ENCODE measurements at regions not wholly inside any gene's neighbourhood (a gene's known extent, or its start where the extent isn't known, plus 50 kb on each side); places are given as distances from the start of the nearest gene placed in this dataset.
A peak's percentile ranks its signal among the peaks of the same experiment; 100 is the strongest.

- ATAC-seq (no peak), DNase-seq (ENCODE audit: low spot score) (no peak)
- Histone ChIP-seq H3K9me2 (ENCODE audit: insufficient read depth) (no peaks in the 10 kb centered on the region), H3K4me3 (no peak overlapping the region), H3K4me2 (no peak overlapping the region), H3F3A (replicated peaks; ENCODE audit: low read depth) (no peaks in the 10 kb centered on the region), H2AFZ (0 out of 2 replicates have a peak overlapping the region, but pooled peaks have one; percentile 9), H3K4me1 (ENCODE audit: insufficient read depth) (no peaks in the 10 kb centered on the region), H3K79me2 (replicated peaks; ENCODE audit: insufficient read depth) (no peaks in the 10 kb centered on the region), H3K36me3 (ENCODE audit: insufficient read depth) (no peaks in the 10 kb centered on the region), H4K20me1 (replicated peaks; ENCODE audit: insufficient read depth) (no peaks in the 10 kb centered on the region), H3K27ac (ENCODE audit: low read depth) (no peak overlapping the region), H3K27me3 (ENCODE audit: insufficient read depth) (no peaks in the 10 kb centered on the region)
- TF ChIP-seq ZNF114 (CRISPR knock-in tag; IDR thresholded peaks at IDR 0.05) (no peak), NANOG (IDR thresholded peaks at IDR 0.05; ENCODE audit: borderline replicate concordance) (no peak), JUNB (IDR thresholded peaks at IDR 0.05; ENCODE audit: unreplicated experiment) (no peak), ZNF331 (CRISPR knock-in tag; IDR thresholded peaks at IDR 0.05; ENCODE audit: low read depth) (no peak), STAT1 (IDR thresholded peaks at IDR 0.05; ENCODE audit: unreplicated experiment) (no peak), EZH2 (IDR thresholded peaks at IDR 0.05; ENCODE audit: low read depth, unreplicated experiment) (no peak), EZH2phosphoT487 (IDR thresholded peaks at IDR 0.05; ENCODE audit: unreplicated experiment) (no peak), REST (IDR thresholded peaks at IDR 0.05; ENCODE audit: unreplicated experiment) (no peak), CREB1 (CRISPR knock-in tag; IDR thresholded peaks at IDR 0.05; ENCODE audit: low read depth) (no peak), POLR2AphosphoS5 (IDR thresholded peaks at IDR 0.05; ENCODE audit: low read depth) (no peak)
- TF ChIP-seq, protein P1, sequence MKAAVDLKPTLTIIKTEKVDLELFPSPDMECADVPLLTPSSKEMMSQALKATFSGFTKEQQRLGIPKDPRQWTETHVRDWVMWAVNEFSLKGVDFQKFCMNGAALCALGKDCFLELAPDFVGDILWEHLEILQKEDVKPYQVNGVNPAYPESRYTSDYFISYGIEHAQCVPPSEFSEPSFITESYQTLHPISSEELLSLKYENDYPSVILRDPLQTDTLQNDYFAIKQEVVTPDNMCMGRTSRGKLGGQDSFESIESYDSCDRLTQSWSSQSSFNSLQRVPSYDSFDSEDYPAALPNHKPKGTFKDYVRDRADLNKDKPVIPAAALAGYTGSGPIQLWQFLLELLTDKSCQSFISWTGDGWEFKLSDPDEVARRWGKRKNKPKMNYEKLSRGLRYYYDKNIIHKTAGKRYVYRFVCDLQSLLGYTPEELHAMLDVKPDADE (IDR thresholded peaks at IDR 0.05) = no peak
- TF ChIP-seq, protein P2, sequence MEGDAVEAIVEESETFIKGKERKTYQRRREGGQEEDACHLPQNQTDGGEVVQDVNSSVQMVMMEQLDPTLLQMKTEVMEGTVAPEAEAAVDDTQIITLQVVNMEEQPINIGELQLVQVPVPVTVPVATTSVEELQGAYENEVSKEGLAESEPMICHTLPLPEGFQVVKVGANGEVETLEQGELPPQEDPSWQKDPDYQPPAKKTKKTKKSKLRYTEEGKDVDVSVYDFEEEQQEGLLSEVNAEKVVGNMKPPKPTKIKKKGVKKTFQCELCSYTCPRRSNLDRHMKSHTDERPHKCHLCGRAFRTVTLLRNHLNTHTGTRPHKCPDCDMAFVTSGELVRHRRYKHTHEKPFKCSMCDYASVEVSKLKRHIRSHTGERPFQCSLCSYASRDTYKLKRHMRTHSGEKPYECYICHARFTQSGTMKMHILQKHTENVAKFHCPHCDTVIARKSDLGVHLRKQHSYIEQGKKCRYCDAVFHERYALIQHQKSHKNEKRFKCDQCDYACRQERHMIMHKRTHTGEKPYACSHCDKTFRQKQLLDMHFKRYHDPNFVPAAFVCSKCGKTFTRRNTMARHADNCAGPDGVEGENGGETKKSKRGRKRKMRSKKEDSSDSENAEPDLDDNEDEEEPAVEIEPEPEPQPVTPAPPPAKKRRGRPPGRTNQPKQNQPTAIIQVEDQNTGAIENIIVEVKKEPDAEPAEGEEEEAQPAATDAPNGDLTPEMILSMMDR (conservative IDR thresholded peaks at IDR 0.05; ENCODE audit: low read depth in 2 of 2) = no peak
- TF ChIP-seq, protein P3, sequence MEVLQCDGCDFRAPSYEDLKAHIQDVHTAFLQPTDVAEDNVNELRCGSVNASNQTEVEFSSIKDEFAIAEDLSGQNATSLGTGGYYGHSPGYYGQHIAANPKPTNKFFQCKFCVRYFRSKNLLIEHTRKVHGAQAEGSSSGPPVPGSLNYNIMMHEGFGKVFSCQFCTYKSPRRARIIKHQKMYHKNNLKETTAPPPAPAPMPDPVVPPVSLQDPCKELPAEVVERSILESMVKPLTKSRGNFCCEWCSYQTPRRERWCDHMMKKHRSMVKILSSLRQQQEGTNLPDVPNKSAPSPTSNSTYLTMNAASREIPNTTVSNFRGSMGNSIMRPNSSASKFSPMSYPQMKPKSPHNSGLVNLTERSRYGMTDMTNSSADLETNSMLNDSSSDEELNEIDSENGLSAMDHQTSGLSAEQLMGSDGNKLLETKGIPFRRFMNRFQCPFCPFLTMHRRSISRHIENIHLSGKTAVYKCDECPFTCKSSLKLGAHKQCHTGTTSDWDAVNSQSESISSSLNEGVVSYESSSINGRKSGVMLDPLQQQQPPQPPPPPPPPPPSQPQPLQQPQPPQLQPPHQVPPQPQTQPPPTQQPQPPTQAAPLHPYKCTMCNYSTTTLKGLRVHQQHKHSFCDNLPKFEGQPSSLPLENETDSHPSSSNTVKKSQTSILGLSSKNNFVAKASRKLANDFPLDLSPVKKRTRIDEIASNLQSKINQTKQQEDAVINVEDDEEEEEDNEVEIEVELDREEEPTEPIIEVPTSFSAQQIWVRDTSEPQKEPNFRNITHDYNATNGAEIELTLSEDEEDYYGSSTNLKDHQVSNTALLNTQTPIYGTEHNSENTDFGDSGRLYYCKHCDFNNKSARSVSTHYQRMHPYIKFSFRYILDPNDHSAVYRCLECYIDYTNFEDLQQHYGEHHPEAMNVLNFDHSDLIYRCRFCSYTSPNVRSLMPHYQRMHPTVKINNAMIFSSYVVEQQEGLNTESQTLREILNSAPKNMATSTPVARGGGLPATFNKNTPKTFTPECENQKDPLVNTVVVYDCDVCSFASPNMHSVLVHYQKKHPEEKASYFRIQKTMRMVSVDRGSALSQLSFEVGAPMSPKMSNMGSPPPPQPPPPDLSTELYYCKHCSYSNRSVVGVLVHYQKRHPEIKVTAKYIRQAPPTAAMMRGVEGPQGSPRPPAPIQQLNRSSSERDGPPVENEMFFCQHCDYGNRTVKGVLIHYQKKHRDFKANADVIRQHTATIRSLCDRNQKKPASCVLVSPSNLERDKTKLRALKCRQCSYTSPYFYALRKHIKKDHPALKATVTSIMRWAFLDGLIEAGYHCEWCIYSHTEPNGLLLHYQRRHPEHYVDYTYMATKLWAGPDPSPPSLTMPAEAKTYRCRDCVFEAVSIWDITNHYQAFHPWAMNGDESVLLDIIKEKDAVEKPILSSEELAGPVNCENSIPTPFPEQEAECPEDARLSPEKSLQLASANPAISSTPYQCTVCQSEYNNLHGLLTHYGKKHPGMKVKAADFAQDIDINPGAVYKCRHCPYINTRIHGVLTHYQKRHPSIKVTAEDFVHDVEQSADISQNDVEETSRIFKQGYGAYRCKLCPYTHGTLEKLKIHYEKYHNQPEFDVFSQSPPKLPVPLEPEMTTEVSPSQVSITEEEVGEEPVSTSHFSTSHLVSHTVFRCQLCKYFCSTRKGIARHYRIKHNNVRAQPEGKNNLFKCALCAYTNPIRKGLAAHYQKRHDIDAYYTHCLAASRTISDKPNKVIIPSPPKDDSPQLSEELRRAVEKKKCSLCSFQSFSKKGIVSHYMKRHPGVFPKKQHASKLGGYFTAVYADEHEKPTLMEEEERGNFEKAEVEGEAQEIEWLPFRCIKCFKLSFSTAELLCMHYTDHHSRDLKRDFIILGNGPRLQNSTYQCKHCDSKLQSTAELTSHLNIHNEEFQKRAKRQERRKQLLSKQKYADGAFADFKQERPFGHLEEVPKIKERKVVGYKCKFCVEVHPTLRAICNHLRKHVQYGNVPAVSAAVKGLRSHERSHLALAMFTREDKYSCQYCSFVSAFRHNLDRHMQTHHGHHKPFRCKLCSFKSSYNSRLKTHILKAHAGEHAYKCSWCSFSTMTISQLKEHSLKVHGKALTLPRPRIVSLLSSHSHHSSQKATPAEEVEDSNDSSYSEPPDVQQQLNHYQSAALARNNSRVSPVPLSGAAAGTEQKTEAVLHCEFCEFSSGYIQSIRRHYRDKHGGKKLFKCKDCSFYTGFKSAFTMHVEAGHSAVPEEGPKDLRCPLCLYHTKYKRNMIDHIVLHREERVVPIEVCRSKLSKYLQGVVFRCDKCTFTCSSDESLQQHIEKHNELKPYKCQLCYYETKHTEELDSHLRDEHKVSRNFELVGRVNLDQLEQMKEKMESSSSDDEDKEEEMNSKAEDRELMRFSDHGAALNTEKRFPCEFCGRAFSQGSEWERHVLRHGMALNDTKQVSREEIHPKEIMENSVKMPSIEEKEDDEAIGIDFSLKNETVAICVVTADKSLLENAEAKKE (CRISPR knock-in tag; IDR thresholded peaks at IDR 0.05) = no peak
- Mint-ChIP-seq H3K4me3 (no peak overlapping the region), H3K36me3 (ENCODE audit: low read depth) (no peaks in the 10 kb centered on the region), H3K9me3 (no peaks in the 10 kb centered on the region), H3K27ac (no peak overlapping the region), H3K4me1 (peaks cover 2% of the 10 kb centered on the region; the same call in 2 of the 3 replicates), H3K27me3 (ENCODE audit: insufficient read depth, low read depth, poor library complexity) (no peaks in the 10 kb centered on the region)
Observed at GRCh38 chr2:182581196-182581935, 134.7 kb upstream of the DNAJC10 start.
